RWPE1 (cell line): ENCODE measurements at regions not wholly inside any gene's neighbourhood (a gene's known extent, or its start where the extent isn't known, plus 50 kb on each side); places are given as distances from the start of the nearest gene placed in this dataset.

Experiments
- CTCF ChIA-PET: fragments of 350-600 bp; sonication (Branson Sonifier 250); formaldehyde crosslinking; extraction: SDS; loops from one replicate; lab custom pipeline; 2021; lab: Yijun Ruan, JAX
- POLR2A ChIA-PET: fragments of 400-600 bp; formaldehyde crosslinking; extraction: SDS; loops from one replicate; lab custom pipeline; 2020; ENCODE audit warnings: antibody characterized with exemption; ENCODE audit not compliant: low non-redundant PET; lab: Yijun Ruan, JAX
- DNase-seq: peaks from one replicate; pipeline ENCODE4 v3.0.0; 2012; ENCODE audit warnings: low spot score
- H3K27ac ChIP-seq: fragments of 450-650 bp; 2 replicates; pipeline ENCODE4 v1.5.1; 2017
- CTCF ChIP-seq: fragments of 450-650 bp; conservative IDR thresholded peaks from 2 replicates; pipeline ENCODE4 v1.5.1; 2017; ENCODE audit warnings: low read depth, mild to moderate bottlenecking

- no peak for TF ChIP-seq CTCF
- ChIA-PET CTCF (no interaction called here), POLR2A (no interaction called here)
- H3K27ac ChIP-seq = no peak overlapping the region
- no peak for DNase-seq
These were observed 412.9 kb upstream of the SUCLG2 start for GRCh38 chr3:68067314-68067713.

- CTCF ChIA-PET = interaction anchor here (0.6 kb wide), 1 partner anchor 852 kb away, joined by 4 read pairs; no protein-coding TSS in a partner anchor
- POLR2A ChIA-PET = no interaction called here
These were observed 408.5 kb upstream of the SUCLG2 start for GRCh38 chr3:68062926-68063325.

GRCh38 chr3:68060910-68061309 lies 406.5 kb upstream of the SUCLG2 start:
- no peak overlapping the region for H3K27ac ChIP-seq
- CTCF ChIA-PET = no interaction called here
- TF ChIP-seq CTCF = no peak
- POLR2A ChIA-PET = no interaction called here
- no peak for DNase-seq

More at GRCh38 chr3:68062926-68063325, 408.5 kb upstream of the SUCLG2 start:
- H3K27ac ChIP-seq = no peak overlapping the region
- DNase-seq = no peak
- TF ChIP-seq CTCF = no peak

GRCh38 chr3:68060191-68060590 lies 405.8 kb upstream of the SUCLG2 start:
- no peak for DNase-seq
- TF ChIP-seq CTCF = no peak
- ChIA-PET POLR2A (no interaction called here), CTCF (no interaction called here)
- no peak overlapping the region for H3K27ac ChIP-seq

- H3K27ac ChIP-seq = no peak overlapping the region
- ChIA-PET CTCF (no interaction called here), POLR2A (no interaction called here)
- no peak for TF ChIP-seq CTCF
- no peak for DNase-seq
These were observed 405.3 kb upstream of the SUCLG2 start for GRCh38 chr3:68059628-68060152.

GRCh38 chr3:68057637-68058320 lies 403.4 kb upstream of the SUCLG2 start:
- H3K27ac ChIP-seq = no peak overlapping the region
- ChIA-PET POLR2A (no interaction called here), CTCF (interaction anchor here (0.7 kb wide), 1 partner anchor 34 kb away, joined by 3 read pairs; no protein-coding TSS in a partner anchor)
- no peak for DNase-seq
- no peak for TF ChIP-seq CTCF
